GM12878 (cell line): ENCODE measurements at regions not wholly inside any gene's neighbourhood (a gene's known extent, or its start where the extent isn't known, plus 50 kb on each side); places are given as distances from the start of the nearest gene placed in this dataset.

Source experiments
- ATAC-seq: fragments of 200-7000 bp; cut with Tn5 transposase; 3 replicates; pipeline ENCODE4 v1.9.1; 2020; ENCODE audit warnings: mild to moderate bottlenecking, moderate library complexity
- BruUV-seq: library from RNA; stranded (reverse); fragments of 400-500 nt; replicated peaks from 2 replicates; lab custom pipeline; 2021; lab: Mats Ljungman, UMichigan
- CTCF ChIA-PET: fragments of 300-600 bp; sonication (Branson Sonifier 250); formaldehyde crosslinking; extraction: SDS; loops from one replicate; lab custom pipeline; 2021; ENCODE audit warnings: inconsistent platforms; lab: Yijun Ruan, JAX
- POLR2A ChIA-PET: fragments of 350-600 bp; formaldehyde crosslinking; extraction: SDS; loops from one replicate; lab custom pipeline; 2021; ENCODE audit warnings: inconsistent platforms; lab: Charles Lee
- RAD21 ChIA-PET: fragments of 300-600 bp; sonication (Branson Sonifier 250); formaldehyde crosslinking; loops from one replicate; lab custom pipeline; 2023; ENCODE audit warnings: antibody characterized with exemption; ENCODE audit not compliant: unreplicated experiment; lab: Charles Lee
- SMC1A ChIA-PET: fragments of 300-600 bp; sonication (Branson Sonifier 250); formaldehyde crosslinking; loops from one replicate; lab custom pipeline; 2023; ENCODE audit not compliant: unreplicated experiment, uncharacterized antibody; lab: Charles Lee
- DNase-seq: peaks from one replicate; pipeline ENCODE4 v3.0.0-alpha.2; 2011; ENCODE audit warnings: low read depth, low spot score
- FAIRE-seq: peaks from 3 replicates; lab custom pipeline; 2011; peaks lifted over from hg19 to GRCh38; lab: Jason Lieb, UNC
- H2AFZ ChIP-seq: 2 replicates; pipeline ENCODE4 v1.6.0; 2011; ENCODE audit warnings: low read depth, low read length, control low read depth; ENCODE audit not compliant: control insufficient read depth
- H3K27ac ChIP-seq: 2 replicates; pipeline ENCODE4 v1.5.1; 2011; ENCODE audit warnings: control low read depth; ENCODE audit not compliant: control insufficient read depth, insufficient read depth
- H3K27me3 ChIP-seq, 2 experiments: replicated peaks in 1 of 2; 2 replicates each; pipeline versions ENCODE4 v1.6.0 to v1.6.1; 2011; ENCODE audit warnings: low read length in 1 of 2; ENCODE audit not compliant: control insufficient read depth in 2 of 2, insufficient read depth in 2 of 2
- H3K36me3 ChIP-seq, 2 experiments: 2 replicates each; pipeline ENCODE4 v1.5.1; 2011; ENCODE audit warnings: low read length in 1 of 2; ENCODE audit not compliant: control insufficient read depth in 2 of 2, insufficient read depth in 2 of 2
- H3K4me1 ChIP-seq: 2 replicates; pipeline ENCODE4 v1.6.1; 2011; ENCODE audit warnings: mild to moderate bottlenecking, low read length, moderate library complexity, mixed read lengths; ENCODE audit not compliant: control insufficient read depth, insufficient read depth
- H3K4me2 ChIP-seq: 2 replicates; pipeline ENCODE4 v1.6.0; 2011; ENCODE audit warnings: control low read depth; ENCODE audit not compliant: control insufficient read depth, insufficient read depth
- H3K4me3 ChIP-seq: fragments of 200-600 bp; sonication (generic); 2 replicates; pipeline ENCODE4 v1.5.1; 2016
- H3K79me2 ChIP-seq: 2 replicates; pipeline ENCODE4 v1.6.0; 2011; ENCODE audit warnings: low read length; ENCODE audit not compliant: control insufficient read depth, insufficient read depth
- H3K9ac ChIP-seq: 2 replicates; pipeline ENCODE4 v1.8.0; 2011; ENCODE audit warnings: low read length, control low read depth, mixed read lengths; ENCODE audit not compliant: control insufficient read depth, insufficient read depth
- H3K9me3 ChIP-seq: replicated peaks from 3 replicates; pipeline ENCODE4 v1.5.1; 2011; ENCODE audit warnings: mild to moderate bottlenecking, low read length; ENCODE audit not compliant: control insufficient read depth, insufficient read depth
- H4K20me1 ChIP-seq: 2 replicates; pipeline ENCODE4 v1.6.0; 2011; ENCODE audit not compliant: control insufficient read depth, insufficient read depth
- CBX5 ChIP-seq: sonication (generic); IDR thresholded peaks from 2 replicates; pipeline ENCODE4 v1.6.1; 2016; ENCODE audit warnings: low read depth, moderate library complexity, mild to moderate bottlenecking, inconsistent platforms
- FOXK2 ChIP-seq: fragments of 450-650 bp; IDR thresholded peaks from 2 replicates; pipeline ENCODE4 v1.6.1; 2017; ENCODE audit warnings: mild to moderate bottlenecking, moderate library complexity
- NRF1 ChIP-seq: conservative IDR thresholded peaks from 2 replicates; pipeline ENCODE4 v1.6.1; 2011; ENCODE audit warnings: mild to moderate bottlenecking, low read depth, low read length, improper control_type of control experiment
- RCOR1 ChIP-seq: conservative IDR thresholded peaks from 2 replicates; pipeline ENCODE4 v1.6.1; 2012; ENCODE audit warnings: low read depth, low read length, improper control_type of control experiment
- SPI1 ChIP-seq: IDR thresholded peaks from 2 replicates; pipeline ENCODE4 v1.6.1; 2011; ENCODE audit warnings: low read depth, mild to moderate bottlenecking, low read length, moderate library complexity, borderline replicate concordance; ENCODE audit not compliant: insufficient read depth
- SREBF1 ChIP-seq: IDR thresholded peaks from 2 replicates; pipeline ENCODE4 v1.6.1; 2012; ENCODE audit warnings: mild to moderate bottlenecking, low read length
- SRF ChIP-seq, 2 experiments: IDR thresholded peaks; 2 replicates each; pipeline ENCODE4 v1.6.1; 2011; ENCODE audit warnings: low read depth in 2 of 2, low read length in 2 of 2, mild to moderate bottlenecking in 1 of 2, moderate library complexity in 1 of 2
- USF1 ChIP-seq: IDR thresholded peaks from 2 replicates; pipeline ENCODE4 v1.6.1; 2011; ENCODE audit warnings: borderline replicate concordance, low read depth, mild to moderate bottlenecking, moderate library complexity, mixed read lengths, low read length; ENCODE audit not compliant: insufficient read depth; ENCODE audit errors: extremely low read length
- YBX1 ChIP-seq: fragments of 450-650 bp; IDR thresholded peaks from 2 replicates; pipeline ENCODE4 v1.6.1; 2016; ENCODE audit warnings: antibody characterized with exemption
- WGBS: methylation state at CpG from one replicate; pipeline ENCODE4 v1.1.6; 2016; ENCODE audit warnings: low lambda C conversion rate; ENCODE audit not compliant: insufficient replicate concordance, insufficient coverage; ENCODE audit errors: missing lambda C conversion rate; 5-methylcytosine and 5-hydroxymethylcytosine counted together
- in situ Hi-C: fragments of 300-500 bp; cut with MboI; formaldehyde crosslinking; loops from 9 replicates; pipeline ENCODE4 v1.14.3; 2018; ENCODE audit warnings: mixed read lengths
- intact Hi-C: fragments of 100-400 bp; cut with micrococcal nuclease; formaldehyde crosslinking; loops from one replicate; pipeline ENCODE4 v1.14.2; 2022; ENCODE audit not compliant: unreplicated experiment

DNA sequence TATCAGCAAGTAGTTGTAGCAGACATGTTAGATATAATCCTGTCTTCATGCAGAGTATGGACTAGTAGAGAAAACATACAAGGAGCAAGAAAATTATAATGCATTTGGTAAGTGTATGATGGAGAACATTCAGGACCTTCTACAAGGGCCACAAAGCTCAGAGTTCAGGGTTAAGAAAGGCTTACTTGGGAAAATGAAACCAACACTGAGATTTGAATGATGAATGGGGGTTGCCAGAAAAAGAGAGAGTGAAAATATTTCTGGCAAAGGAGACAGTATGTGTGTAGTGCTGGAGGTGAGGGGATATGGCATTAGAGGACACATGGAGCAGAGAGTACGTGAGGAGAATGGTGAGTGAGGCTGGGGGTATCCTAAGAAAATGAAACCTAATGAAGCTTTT, 169.8 kb upstream of the STK32A start:
- Histone ChIP-seq H2AFZ (peak overlapping the region; percentile 30), H3K27me3 (no peaks in the 10 kb centered on the region), H3K4me1 (no peaks in the 10 kb centered on the region), H3K36me3 (no peaks in the 10 kb centered on the region), H3K4me3 (no peak overlapping the region), H3K9me3 (no peaks in the 10 kb centered on the region), H3K79me2 (no peaks in the 10 kb centered on the region), H3K9ac (no peak overlapping the region), H3K27ac (no peak overlapping the region)
- FAIRE-seq (no peak), DNase-seq (no peak), ATAC-seq (peak; percentile 62)
- ChIA-PET POLR2A (no interaction called here), CTCF (no interaction called here), RAD21 (no interaction called here), SMC1A (interaction anchor here (1.0 kb wide), 1 partner anchor 32 kb away, joined by 3 read pairs; no protein-coding TSS in a partner anchor)
- no TSS peak for BruUV-seq
- intact Hi-C loops: no loop called here
- TF ChIP-seq SPI1 (no peak), FOXK2 (no peak), RCOR1 (no peak), SREBF1 (no peak), USF1 (no peak), SRF (IDR thresholded peaks at IDR 0.05; ENCODE audit: low read depth in 2 of 2, low read length in 2 of 2) (no peak), CBX5 (no peak), NRF1 (no peak), YBX1 (no peak)
- TF ChIP-seq, all 136 proteins: peak for 0
- Histone ChIP-seq H4K20me1 (no peaks in the 10 kb centered on the region), H3K4me2 (0 out of 2 replicates have a peak overlapping the region, but pooled peaks have one; percentile 0)
- in situ Hi-C loops: no loop called here
- 0% methylated on average over 1 of the region's 1 CpG for WGBS
